PC-9 (cell line): ENCODE measurements at regions not wholly inside any gene's neighbourhood (a gene's known extent, or its start where the extent isn't known, plus 50 kb on each side); places are given as distances from the start of the nearest gene placed in this dataset.

Experiments
- BruUV-seq: library from RNA; stranded (reverse); fragments of 400-500 nt; replicated peaks from 2 replicates; lab custom pipeline; 2021; lab: Mats Ljungman, UMichigan
- CTCF ChIA-PET: fragments of 300-600 bp; sonication (Branson Sonifier 250); formaldehyde crosslinking; loops from one replicate; lab custom pipeline; 2022; ENCODE audit warnings: antibody characterized with exemption; lab: Charles Lee
- POLR2A ChIA-PET: fragments of 300-600 bp; sonication (Branson Sonifier 250); formaldehyde crosslinking; loops from one replicate; lab custom pipeline; 2022; ENCODE audit warnings: antibody characterized with exemption; ENCODE audit not compliant: unreplicated experiment; lab: Charles Lee
- DNase-seq, 2 experiments: peaks; one replicate each; pipeline versions ENCODE4 v3.0.0 to v3.0.0-alpha.2; 2015 to 2022; ENCODE audit warnings: mixed read lengths in 1 of 2
- H2AFZ ChIP-seq: fragments of 200-600 bp; sonication (generic); 2 replicates; pipeline ENCODE4 v1.8.1; 2017; ENCODE audit warnings: antibody characterized with exemption
- H3F3A ChIP-seq: fragments of 200-600 bp; sonication (generic); 2 replicates; pipeline ENCODE4 v1.8.1; 2017; ENCODE audit warnings: antibody characterized with exemption, mild to moderate bottlenecking, low read depth; ENCODE audit not compliant: insufficient read depth
- H3K27ac ChIP-seq: fragments of 200-600 bp; sonication (generic); 2 replicates; pipeline ENCODE4 v1.6.1; 2016; ENCODE audit warnings: mixed run types
- H3K27me3 ChIP-seq: fragments of 200-600 bp; sonication (generic); 2 replicates; pipeline ENCODE4 v1.6.1; 2016; ENCODE audit warnings: low read depth, mixed run types; ENCODE audit not compliant: insufficient read depth
- H3K36me3 ChIP-seq: fragments of 200-600 bp; sonication (generic); 2 replicates; pipeline ENCODE4 v1.6.1; 2016; ENCODE audit warnings: low read depth, mixed run types
- H3K4me1 ChIP-seq: fragments of 200-600 bp; sonication (generic); replicated peaks from 2 replicates; pipeline ENCODE4 v1.6.1; 2016; ENCODE audit warnings: mixed run types; ENCODE audit not compliant: insufficient read depth
- H3K4me2 ChIP-seq: fragments of 200-600 bp; sonication (generic); 2 replicates; pipeline ENCODE4 v1.6.1; 2017; ENCODE audit warnings: mixed run types
- H3K4me3 ChIP-seq: fragments of 200-600 bp; sonication (generic); 2 replicates; pipeline ENCODE4 v1.6.1; 2016; ENCODE audit warnings: mixed run types
- H3K79me2 ChIP-seq: fragments of 200-600 bp; sonication (generic); 2 replicates; pipeline ENCODE4 v1.6.1; 2017; ENCODE audit warnings: low read depth, mixed run types
- H3K9me2 ChIP-seq: fragments of 200-600 bp; sonication (generic); 2 replicates; pipeline ENCODE4 v1.8.1; 2017; ENCODE audit warnings: mild to moderate bottlenecking; ENCODE audit not compliant: insufficient read depth
- H3K9me3 ChIP-seq: fragments of 200-600 bp; sonication (generic); 2 replicates; pipeline ENCODE4 v1.8.1; 2016; ENCODE audit warnings: low read depth; ENCODE audit not compliant: insufficient read depth
- H4K20me1 ChIP-seq: fragments of 200-600 bp; sonication (generic); 2 replicates; pipeline ENCODE4 v1.8.1; 2017; ENCODE audit not compliant: insufficient read depth
- EZH2 ChIP-seq: fragments of 200-600 bp; sonication (generic); IDR thresholded peaks from 2 replicates; pipeline ENCODE4 v1.8.0; 2017; ENCODE audit warnings: antibody characterized with exemption, low read depth
- intact Hi-C: fragments of 100-400 bp; cut with micrococcal nuclease; formaldehyde crosslinking; loops from one replicate; pipeline ENCODE4 v1.10.0; 2022; ENCODE audit not compliant: unreplicated experiment
- TF ChIP-seq, protein P1 (sequence below): fragments of 200-600 bp; sonication (generic); conservative IDR thresholded peaks from 2 replicates; pipeline ENCODE4 v1.6.1; 2017; ENCODE audit warnings: mixed run types, antibody characterized with exemption, mild to moderate bottlenecking, moderate library complexity

DNA sequence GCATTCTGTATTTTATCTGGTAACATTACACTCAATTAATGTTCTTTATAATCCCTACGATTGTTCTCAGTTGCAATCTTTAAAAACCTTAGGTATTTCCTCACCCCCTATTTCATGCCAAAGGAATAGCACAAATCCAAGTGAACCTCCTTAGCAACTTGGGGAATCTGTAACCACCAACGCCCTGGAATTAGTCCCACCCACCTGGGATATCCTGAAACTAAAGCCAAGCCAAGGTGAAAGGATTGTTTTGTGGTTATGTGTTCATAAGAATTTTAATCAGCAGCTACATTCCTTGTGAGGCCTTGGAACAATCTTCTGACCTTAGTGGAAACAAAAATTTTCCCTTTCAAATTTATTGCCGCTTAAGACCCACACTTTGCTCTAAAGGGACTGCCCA lies 908.7 kb downstream of the TTLL7 start:
- H3K36me3 ChIP-seq = no peaks in the 10 kb centered on the region
- BruUV-seq = no TSS peak
- no peaks in the 10 kb centered on the region for H3K27me3 ChIP-seq
- CTCF ChIA-PET = no interaction called here
- no peak overlapping the region for H3K4me3 ChIP-seq
- intact Hi-C loops = no loop called here
- 0 out of 2 replicates have a peak overlapping the region, but pooled peaks have one; percentile 8 for H3K4me2 ChIP-seq
- no peak overlapping the region for H2AFZ ChIP-seq
- no peaks in the 10 kb centered on the region for H3K9me2 ChIP-seq
- DNase-seq = peak; percentile 44 to 82
- no peaks in the 10 kb centered on the region for H3K79me2 ChIP-seq
- POLR2A ChIA-PET = no interaction called here
- no peaks in the 10 kb centered on the region; the same call in 1 of the 2 replicates for H3K9me3 ChIP-seq
- TF ChIP-seq EZH2 = no peak
- TF ChIP-seq, protein P1, sequence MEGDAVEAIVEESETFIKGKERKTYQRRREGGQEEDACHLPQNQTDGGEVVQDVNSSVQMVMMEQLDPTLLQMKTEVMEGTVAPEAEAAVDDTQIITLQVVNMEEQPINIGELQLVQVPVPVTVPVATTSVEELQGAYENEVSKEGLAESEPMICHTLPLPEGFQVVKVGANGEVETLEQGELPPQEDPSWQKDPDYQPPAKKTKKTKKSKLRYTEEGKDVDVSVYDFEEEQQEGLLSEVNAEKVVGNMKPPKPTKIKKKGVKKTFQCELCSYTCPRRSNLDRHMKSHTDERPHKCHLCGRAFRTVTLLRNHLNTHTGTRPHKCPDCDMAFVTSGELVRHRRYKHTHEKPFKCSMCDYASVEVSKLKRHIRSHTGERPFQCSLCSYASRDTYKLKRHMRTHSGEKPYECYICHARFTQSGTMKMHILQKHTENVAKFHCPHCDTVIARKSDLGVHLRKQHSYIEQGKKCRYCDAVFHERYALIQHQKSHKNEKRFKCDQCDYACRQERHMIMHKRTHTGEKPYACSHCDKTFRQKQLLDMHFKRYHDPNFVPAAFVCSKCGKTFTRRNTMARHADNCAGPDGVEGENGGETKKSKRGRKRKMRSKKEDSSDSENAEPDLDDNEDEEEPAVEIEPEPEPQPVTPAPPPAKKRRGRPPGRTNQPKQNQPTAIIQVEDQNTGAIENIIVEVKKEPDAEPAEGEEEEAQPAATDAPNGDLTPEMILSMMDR = no peak
- H3F3A ChIP-seq = peaks cover 13% of the 10 kb centered on the region
- H3K4me1 ChIP-seq = peaks cover 29% of the 10 kb centered on the region
- no peaks in the 10 kb centered on the region for H4K20me1 ChIP-seq
- peak overlapping the region; percentile 13; the same call in 1 of the 2 replicates for H3K27ac ChIP-seq

DNA sequence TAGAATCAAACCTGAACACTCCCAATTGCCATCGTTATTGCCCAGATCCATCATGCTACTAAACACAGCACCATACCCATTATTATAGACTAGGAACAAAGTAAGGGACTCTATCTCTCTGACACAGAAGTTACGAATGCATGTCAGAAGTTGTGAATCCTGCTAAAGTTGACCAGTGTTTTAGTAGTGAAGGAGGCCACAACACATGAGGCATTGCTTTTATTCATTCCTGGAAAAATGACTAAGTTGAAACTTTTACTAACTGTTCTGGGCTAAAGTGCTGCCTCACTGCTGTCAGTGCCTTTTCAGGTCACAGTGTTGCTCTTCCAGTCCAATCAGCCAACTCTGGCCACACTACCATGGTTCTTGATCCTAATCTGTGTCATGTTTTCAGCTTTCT lies 911.1 kb downstream of the TTLL7 start:
- H3K27ac ChIP-seq = no peak overlapping the region
- TF ChIP-seq EZH2 = no peak
- TF ChIP-seq, protein P1 = no peak
- no peak overlapping the region for H2AFZ ChIP-seq
- POLR2A ChIA-PET = no interaction called here
- H3K4me2 ChIP-seq = no peak overlapping the region
- intact Hi-C loops = no loop called here
- no TSS peak for BruUV-seq
- H3K27me3 ChIP-seq = no peaks in the 10 kb centered on the region
- H3K9me3 ChIP-seq = peaks cover 6% of the 10 kb centered on the region; the same call in 1 of the 2 replicates
- peaks cover 29% of the 10 kb centered on the region for H3K4me1 ChIP-seq
- no peaks in the 10 kb centered on the region for H3K36me3 ChIP-seq
- H4K20me1 ChIP-seq = no peaks in the 10 kb centered on the region
- CTCF ChIA-PET = no interaction called here
- H3F3A ChIP-seq = peaks cover 13% of the 10 kb centered on the region
- H3K79me2 ChIP-seq = no peaks in the 10 kb centered on the region
- DNase-seq = no peak
- no peak overlapping the region for H3K4me3 ChIP-seq
- H3K9me2 ChIP-seq = no peaks in the 10 kb centered on the region

DNA sequence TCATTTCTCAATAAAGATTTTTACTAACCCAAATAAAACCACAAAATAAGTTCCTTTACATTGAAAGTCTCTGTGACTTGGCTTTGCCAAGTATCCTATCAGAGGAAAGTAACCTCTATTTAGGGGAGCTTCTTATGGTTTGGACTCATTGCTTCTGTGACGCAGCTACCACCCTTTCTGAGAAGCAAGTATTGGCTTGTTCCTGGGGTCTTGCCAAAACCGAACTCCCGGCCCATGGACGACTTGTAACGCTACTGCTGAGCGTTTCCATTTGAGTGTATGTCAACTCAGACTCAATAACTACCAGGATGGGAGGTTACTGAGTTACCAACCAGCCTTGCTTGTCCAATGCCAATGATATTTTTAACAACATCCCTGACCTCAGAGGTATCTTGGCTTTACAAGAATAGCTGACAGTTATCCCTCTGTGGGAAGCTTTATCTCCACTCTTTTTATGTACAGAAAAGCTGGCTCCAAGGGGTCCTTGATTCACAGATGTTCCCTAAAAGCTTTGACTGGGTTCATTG lies 911.9 kb downstream of the TTLL7 start:
- TF ChIP-seq, protein P1 = no peak
- TF ChIP-seq EZH2 = no peak
- ChIA-PET CTCF (no interaction called here), POLR2A (interaction anchor here (0.6 kb wide), 1 partner anchor 304 kb away, joined by 7 read pairs; no protein-coding TSS in a partner anchor)
- intact Hi-C loops = loop anchor here (1.0 kb wide), 1 partner anchor 32 kb away; no protein-coding TSS in a partner anchor
- Histone ChIP-seq H3K79me2 (no peaks in the 10 kb centered on the region), H3K27me3 (no peaks in the 10 kb centered on the region), H3K4me3 (no peak overlapping the region), H3K9me3 (peaks cover 6% of the 10 kb centered on the region; the same call in 1 of the 2 replicates), H3K4me1 (peaks cover 29% of the 10 kb centered on the region), H2AFZ (no peak overlapping the region), H3K27ac (peak overlapping the region; percentile 66), H3K4me2 (peak overlapping the region; percentile 5; the same call in 1 of the 2 replicates), H3K9me2 (no peaks in the 10 kb centered on the region), H4K20me1 (no peaks in the 10 kb centered on the region), H3F3A (peaks cover 13% of the 10 kb centered on the region), H3K36me3 (no peaks in the 10 kb centered on the region)
- no peak for DNase-seq
- no TSS peak for BruUV-seq
